ENCODE measurements at regions not wholly inside any gene's neighbourhood (a gene's known extent, or its start where the extent isn't known, plus 50 kb on each side); places are given as distances from the start of the nearest gene placed in this dataset.

DNA sequence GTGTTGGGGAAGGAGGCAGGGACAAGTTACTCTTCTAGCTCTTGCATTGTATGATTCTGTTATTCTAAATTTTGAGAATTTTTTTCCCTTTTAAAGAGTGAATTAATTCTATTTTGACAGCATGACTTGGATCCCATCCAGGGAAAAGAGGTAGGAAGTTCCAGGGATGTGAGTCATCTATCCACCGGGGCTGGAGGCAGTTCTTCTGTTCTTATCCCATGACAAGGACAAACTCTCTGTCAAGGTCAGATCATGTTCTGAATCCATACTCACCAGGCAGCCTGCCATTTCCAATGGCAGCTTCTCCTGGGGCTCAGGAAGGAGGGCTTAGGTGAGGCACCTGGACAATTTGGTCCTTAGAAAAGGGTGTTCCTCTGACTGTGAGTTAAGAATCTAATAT lies 132.0 kb upstream of the MED14 start:
- FAIRE-seq (no peak), DNase-seq (ENCODE audit: low read depth in 1 of 2, low spot score in 2 of 2) (no peak)
- no peak overlapping the region for H3K27ac ChIP-seq (ENCODE audit: low read depth, low read length)
- H2BK120ac ChIP-seq (replicated peaks; ENCODE audit: low read depth, low read length) = no peak overlapping the region
- H3K23ac ChIP-seq (ENCODE audit: insufficient read length) = no peak overlapping the region
- no peak overlapping the region for H3K4me3 ChIP-seq (ENCODE audit: extremely low read depth in 1 of 4, insufficient read depth in 2 of 4, low read depth in 3 of 4, low read length in 4 of 4)
- POLR2A ChIA-PET (ENCODE audit: partially characterized antibody) = no interaction called here
- no peak overlapping the region for H3K9ac ChIP-seq (replicated peaks in 1 of 4; ENCODE audit: extremely low read depth in 1 of 4, low read depth in 3 of 4, low read length in 3 of 4)
- H4K20me1 ChIP-seq (replicated peaks in 1 of 2; ENCODE audit: control insufficient read depth in 1 of 2, insufficient read depth in 2 of 2, low read length in 2 of 2) = no peaks in the 10 kb centered on the region
- WGBS, 2 experiments (ENCODE audit: extremely low coverage in 1 of 2, insufficient coverage in 1 of 2, insufficient read length in 1 of 2, insufficient replicate concordance in 2 of 2, low coverage in 1 of 2, low lambda C conversion rate in 2 of 2, missing lambda C conversion rate in 1 of 2) = 100% methylated on average over 1 of the region's 1 CpG; no CpG with 5 or more reads in 1 of the 2 experiments
- H3K4ac ChIP-seq (replicated peaks; ENCODE audit: insufficient read length, low read depth, low read length) = no peak overlapping the region
- no peak overlapping the region; the same call in 1 of the 2 replicates for H2BK20ac ChIP-seq (ENCODE audit: low read length)
- no peaks in the 10 kb centered on the region for H3K79me2 ChIP-seq (ENCODE audit: control insufficient read depth in 1 of 2, insufficient read depth in 2 of 2, low read length in 2 of 2)
- no peaks in the 10 kb centered on the region for H3K23me2 ChIP-seq (ENCODE audit: low read depth, low read length)
- CTCF ChIA-PET (ENCODE audit: partially characterized antibody) = no interaction called here
- no peak overlapping the region for H2BK15ac ChIP-seq (ENCODE audit: low read length)
- H2AK5ac ChIP-seq (ENCODE audit: low read depth, low read length) = no peak overlapping the region
- no peaks in the 10 kb centered on the region for H3K27me3 ChIP-seq (replicated peaks in 1 of 4; ENCODE audit: control insufficient read depth in 3 of 4, extremely low read depth in 1 of 4, insufficient read depth in 3 of 4, low read length in 3 of 4)
- no peak overlapping the region for H2AFZ ChIP-seq (ENCODE audit: low read length)
- H3K4me1 ChIP-seq (replicated peaks in 1 of 4; ENCODE audit: control insufficient read depth in 3 of 4, insufficient read depth in 4 of 4, low read length in 3 of 4) = peaks cover 0 to 3% (median 0%) of the 10 kb centered on the region in 4 experiments; a peak in 1 of 7 replicates
- H3K4me2 ChIP-seq (ENCODE audit: insufficient read depth in 1 of 2, low read depth in 2 of 2, low read length in 2 of 2) = no peak overlapping the region
- H3K14ac ChIP-seq (ENCODE audit: insufficient read length) = no peak overlapping the region
- peaks cover 0 to 3% (median 1%) of the 10 kb centered on the region in 4 experiments; a peak in 2 of 8 replicates for H3K36me3 ChIP-seq (ENCODE audit: control insufficient read depth in 2 of 4, insufficient read depth in 4 of 4, low read length in 3 of 4)
- no peak overlapping the region for H3K56ac ChIP-seq (replicated peaks; ENCODE audit: insufficient read length, low read depth, low read length)
- no peak overlapping the region for H3K18ac ChIP-seq (ENCODE audit: extremely low read depth, low read length)
- no peak overlapping the region for H2BK5ac ChIP-seq (ENCODE audit: low read depth, low read length)
- no peak overlapping the region for H4K5ac ChIP-seq (ENCODE audit: insufficient read length, low read depth, low read length)
- H2BK12ac ChIP-seq (ENCODE audit: low read depth, low read length) = no peak overlapping the region
- no peak overlapping the region for H4K91ac ChIP-seq (replicated peaks; ENCODE audit: insufficient read length, low read length)
- H3K9me3 ChIP-seq (ENCODE audit: insufficient read depth in 2 of 2, low read depth in 1 of 2, low read length in 1 of 2) = peaks cover 3 to 7% of the 10 kb centered on the region in 2 experiments; a peak in 3 of 4 replicates
- H3K79me1 ChIP-seq (ENCODE audit: low read depth, low read length) = no peaks in the 10 kb centered on the region
- H4K8ac ChIP-seq (ENCODE audit: extremely low read depth, insufficient read depth, low read length) = no peak overlapping the region
- no peak for TF ChIP-seq SP1 (IDR thresholded peaks at IDR 0.05; ENCODE audit: low read depth, low read length)
- no peak for TF ChIP-seq CHD1 (IDR thresholded peaks at IDR 0.05; ENCODE audit: low read depth, low read length)
- TF ChIP-seq NANOG (IDR thresholded peaks at IDR 0.05; ENCODE audit: insufficient read depth, low read depth, low read length, poor library complexity, severe bottlenecking) = no peak
- TF ChIP-seq SAP30 (IDR thresholded peaks at IDR 0.05; ENCODE audit: insufficient read depth, insufficient replicate concordance, low read length) = no peak
- no peak for TF ChIP-seq SRF (IDR thresholded peaks at IDR 0.05; ENCODE audit: low read depth, low read length)
- no peak for TF ChIP-seq ZNF274 (IDR thresholded peaks at IDR 0.05; ENCODE audit: borderline replicate concordance, extremely low read depth, low read length)
- TF ChIP-seq RBBP5 (IDR thresholded peaks at IDR 0.05; ENCODE audit: borderline replicate concordance, low read depth, low read length) = no peak
- TF ChIP-seq, protein P1, sequence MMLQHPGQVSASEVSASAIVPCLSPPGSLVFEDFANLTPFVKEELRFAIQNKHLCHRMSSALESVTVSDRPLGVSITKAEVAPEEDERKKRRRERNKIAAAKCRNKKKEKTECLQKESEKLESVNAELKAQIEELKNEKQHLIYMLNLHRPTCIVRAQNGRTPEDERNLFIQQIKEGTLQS (IDR thresholded peaks at IDR 0.05; ENCODE audit: insufficient read depth, low read depth, low read length) = no peak
- no peak for TF ChIP-seq HDAC2 (IDR thresholded peaks at IDR 0.05; ENCODE audit: borderline replicate concordance in 1 of 2, low read depth in 2 of 2, low read length in 2 of 2)
- TF ChIP-seq PHF8 (conservative IDR thresholded peaks at IDR 0.05; ENCODE audit: low read depth, low read length) = no peak
- no peak for TF ChIP-seq FOSL1 (IDR thresholded peaks at IDR 0.05; ENCODE audit: insufficient read depth, low read depth, low read length)
- no peak for TF ChIP-seq CEBPB (IDR thresholded peaks at IDR 0.05; ENCODE audit: low read depth, low read length)
- no peak for TF ChIP-seq BACH1 (IDR thresholded peaks at IDR 0.05; ENCODE audit: low read length)

Data from H1 (cell line).